Right lobe of liver (tissue), 6 donors: ENCODE measurements at regions not wholly inside any gene's neighbourhood (a gene's known extent, or its start where the extent isn't known, plus 50 kb on each side); places are given as distances from the start of the nearest gene placed in this dataset.
A peak's percentile ranks its signal among the peaks of the same experiment; 100 is the strongest.

Experiments
- ATAC-seq, 4 donors: fragments of 200-7000 bp; cut with Tn5 transposase; one replicate each; pipeline ENCODE4 v1.9.1; 2020; ENCODE audit warnings: mild to moderate bottlenecking in 4 of 4, moderate library complexity in 4 of 4
- DNase-seq, 3 donors: peaks; one replicate each; pipeline ENCODE4 v3.0.0-alpha.2; 2020
- H3K27ac ChIP-seq, 3 donors: fragments of 200-600 bp; one replicate each; pipeline ENCODE4 v1.8.0; 2022
- H3K27me3 ChIP-seq, 2 donors: fragments of 200-600 bp; one replicate each; pipeline ENCODE4 v1.8.0; 2022
- H3K36me3 ChIP-seq, 4 donors: fragments of 200-600 bp; sonication (generic) in 1 of 4; one replicate each; pipeline versions ENCODE4 v1.5.1 to v1.8.0; 2017 to 2022; ENCODE audit warnings: control low read depth in 1 of 4
- H3K4me1 ChIP-seq, 4 donors: fragments of 200-600 bp; sonication (generic) in 1 of 4; one replicate each; pipeline versions ENCODE4 v1.5.1 to v1.8.0; 2017 to 2022; ENCODE audit warnings: control low read depth in 1 of 4
- H3K4me3 ChIP-seq, 3 donors: fragments of 200-600 bp; one replicate each; pipeline ENCODE4 v1.8.0; 2022
- H3K9me3 ChIP-seq, 4 donors: fragments of 200-600 bp; sonication (generic) in 1 of 4; one replicate each; pipeline versions ENCODE4 v1.5.1 to v1.8.0; 2017 to 2022; ENCODE audit warnings: control low read depth in 1 of 4
- POLR2A ChIP-seq: fragments of 450-650 bp; IDR thresholded peaks from one replicate; pipeline ENCODE4 v1.6.1; 2017; ENCODE audit warnings: antibody characterized with exemption, mild to moderate bottlenecking
- WGBS: methylation state at CpG from one replicate; pipeline ENCODE4 v1.1.6; 2018; ENCODE audit warnings: low coverage, low lambda C conversion rate; ENCODE audit not compliant: insufficient coverage; ENCODE audit errors: missing lambda C conversion rate; 5-methylcytosine and 5-hydroxymethylcytosine counted together
- intact Hi-C, 2 donors: fragments of 100-400 bp; cut with DNase I; formaldehyde crosslinking; loops; one replicate each; pipeline versions ENCODE4 v1.11.2 to v1.14.1; 2022
- TF ChIP-seq, protein P1 (sequence below), 4 donors: fragments of 200-600 bp in 3 of 4; fragments of 450-650 bp in 1 of 4; IDR thresholded peaks; one replicate each; pipeline versions ENCODE4 v1.5.1 to v1.8.0; 2016 to 2022; ENCODE audit warnings: antibody characterized with exemption in 4 of 4, mild to moderate bottlenecking in 2 of 4
- donor health status: DM: no; HTN: yes; CAD: no.
- donor health status: DM: no; HTN: no; CAD: no.
- donor health status: DM: no; HTN: no; CAD: no.
- donor health status: DM: no; HTN: yes; CAD: no.
- donor health status: DM: no; HTN: yes; CAD: no.

DNA sequence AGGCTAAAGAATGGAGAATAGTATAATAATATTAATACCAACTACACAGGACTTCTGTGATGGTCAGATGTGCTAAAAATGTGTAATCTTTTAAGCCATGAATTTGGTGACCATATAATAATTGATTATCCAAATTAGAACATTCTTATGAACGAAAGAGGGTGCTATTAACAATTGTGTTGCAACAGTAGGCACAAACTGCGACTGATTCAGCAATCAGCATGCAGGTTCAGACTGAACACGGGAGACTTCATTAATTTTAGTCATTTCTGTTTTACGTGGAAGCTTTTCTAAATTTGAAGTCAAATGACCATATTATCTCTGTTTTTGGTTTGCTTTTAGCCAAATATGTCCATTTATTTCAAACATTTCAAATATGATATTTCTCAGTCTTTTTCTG is 54.6 kb upstream of the CHST9 start:
- intact Hi-C loops: no loop called here

DNA sequence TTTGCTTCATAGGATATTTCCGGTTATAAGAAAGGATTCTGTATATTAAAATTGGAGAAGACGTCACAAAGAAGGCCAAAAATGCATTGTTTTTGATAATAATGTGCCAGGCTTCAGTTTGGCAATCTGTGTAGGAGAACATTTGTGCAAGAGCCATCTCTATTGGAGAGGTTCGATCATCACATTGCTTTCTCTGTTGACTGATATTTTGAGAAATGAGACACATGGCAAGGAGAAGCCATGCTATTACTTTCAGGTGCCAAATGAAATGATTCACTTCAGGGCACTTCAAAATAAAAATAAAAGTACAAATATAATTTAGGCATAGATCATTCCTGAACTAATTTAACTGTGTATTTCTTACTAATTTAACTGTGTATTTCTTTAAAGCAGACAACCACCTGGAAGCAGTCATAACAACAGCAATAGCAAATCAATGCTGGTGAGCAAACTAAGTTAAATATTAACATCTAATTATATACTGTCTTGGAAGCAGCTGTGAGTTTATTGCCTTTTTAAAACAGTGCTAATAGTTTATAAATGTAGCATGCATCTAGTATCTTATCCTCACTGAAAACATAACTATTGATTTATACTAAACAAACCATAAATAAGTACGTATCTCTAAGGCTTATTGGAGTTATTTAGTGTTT is 50.2 kb upstream of the CHST9 start:
- Histone ChIP-seq H3K36me3 (no peaks in the 10 kb centered on the region), H3K9me3 (no peaks in the 10 kb centered on the region), H3K27ac (peak overlapping the region; percentile 11 to 39 (median 14)), H3K27me3 (no peaks in the 10 kb centered on the region), H3K4me1 (peaks cover 0 to 27% (median 0%) of the 10 kb centered on the region in 4 donors), H3K4me3 (no peak overlapping the region)
- no peak for TF ChIP-seq POLR2A
- TF ChIP-seq, protein P1, sequence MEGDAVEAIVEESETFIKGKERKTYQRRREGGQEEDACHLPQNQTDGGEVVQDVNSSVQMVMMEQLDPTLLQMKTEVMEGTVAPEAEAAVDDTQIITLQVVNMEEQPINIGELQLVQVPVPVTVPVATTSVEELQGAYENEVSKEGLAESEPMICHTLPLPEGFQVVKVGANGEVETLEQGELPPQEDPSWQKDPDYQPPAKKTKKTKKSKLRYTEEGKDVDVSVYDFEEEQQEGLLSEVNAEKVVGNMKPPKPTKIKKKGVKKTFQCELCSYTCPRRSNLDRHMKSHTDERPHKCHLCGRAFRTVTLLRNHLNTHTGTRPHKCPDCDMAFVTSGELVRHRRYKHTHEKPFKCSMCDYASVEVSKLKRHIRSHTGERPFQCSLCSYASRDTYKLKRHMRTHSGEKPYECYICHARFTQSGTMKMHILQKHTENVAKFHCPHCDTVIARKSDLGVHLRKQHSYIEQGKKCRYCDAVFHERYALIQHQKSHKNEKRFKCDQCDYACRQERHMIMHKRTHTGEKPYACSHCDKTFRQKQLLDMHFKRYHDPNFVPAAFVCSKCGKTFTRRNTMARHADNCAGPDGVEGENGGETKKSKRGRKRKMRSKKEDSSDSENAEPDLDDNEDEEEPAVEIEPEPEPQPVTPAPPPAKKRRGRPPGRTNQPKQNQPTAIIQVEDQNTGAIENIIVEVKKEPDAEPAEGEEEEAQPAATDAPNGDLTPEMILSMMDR (IDR thresholded peaks at IDR 0.05): no peak
- DNase-seq (no peak), ATAC-seq (peak; percentile 61 to 70 (median 66))
- WGBS: 19% methylated on average over 4 of the region's 4 CpGs
- intact Hi-C loops: no loop called here

More for the DNA sequence above, 54.6 kb upstream of the CHST9 start:
- no peaks in the 10 kb centered on the region for H3K9me3 ChIP-seq
- H3K27ac ChIP-seq: no peak overlapping the region
- H3K4me3 ChIP-seq: no peak overlapping the region
- ATAC-seq: peak in 1 of 4 donors; percentile 52
- TF ChIP-seq, protein P1 (IDR thresholded peaks at IDR 0.05): no peak
- no peak for TF ChIP-seq POLR2A
- DNase-seq: no peak
- H3K27me3 ChIP-seq: no peaks in the 10 kb centered on the region
- peaks cover 0 to 14% (median 3%) of the 10 kb centered on the region in 4 donors for H3K4me1 ChIP-seq
- WGBS: 33% methylated on average over 4 of the region's 4 CpGs
- H3K36me3 ChIP-seq: no peaks in the 10 kb centered on the region
